HCT116 (cell line): ENCODE measurements at regions not wholly inside any gene's neighbourhood (a gene's known extent, or its start where the extent isn't known, plus 50 kb on each side); places are given as distances from the start of the nearest gene placed in this dataset.

ENCODE experiments used
- ATAC-seq: fragments of 200-7000 bp; cut with Tn5 transposase; 2 replicates; pipeline ENCODE4 v1.9.1; 2020; ENCODE audit warnings: mild to moderate bottlenecking, moderate library complexity
- BruUV-seq: library from RNA; stranded (reverse); fragments of 400-500 nt; replicated peaks from 2 replicates; lab custom pipeline; 2021; lab: Mats Ljungman, UMichigan
- CTCF ChIA-PET: fragments of 300-600 bp; sonication (Branson Sonifier 250); formaldehyde crosslinking; loops from one replicate; lab custom pipeline; 2021; ENCODE audit warnings: antibody characterized with exemption; lab: Charles Lee
- POLR2A ChIA-PET: fragments of 300-600, 350-600 bp; sonication (Branson Sonifier 250); formaldehyde crosslinking; loops from one replicate; lab custom pipeline; 2021; ENCODE audit warnings: antibody characterized with exemption; lab: Charles Lee
- RAD21 ChIA-PET, 2 experiments: fragments of 300-600 bp; sonication (Branson Sonifier 250); formaldehyde crosslinking; loops; one replicate each; lab custom pipeline; 2023; ENCODE audit warnings: low total read pairs in 2 of 2; ENCODE audit not compliant: uncharacterized antibody in 2 of 2, unreplicated experiment in 2 of 2, low non-redundant PET in 1 of 2; lab: Charles Lee
- DNase-seq: peaks from one replicate; pipeline ENCODE4 v3.0.0-alpha.2; 2010; ENCODE audit warnings: low read depth, low spot score
- H2AFZ ChIP-seq: fragments of 200-600 bp; shearing (Covaris generic), sonication (generic); 2 replicates; pipeline ENCODE4 v1.6.1; 2017; ENCODE audit warnings: low read depth, mixed run types, mixed read lengths, antibody characterized with exemption, low read length; ENCODE audit not compliant: poor library complexity, severe bottlenecking
- H3K27ac ChIP-seq: 2 replicates; pipeline ENCODE4 v1.5.1; 2012; ENCODE audit warnings: low read depth, low read length
- H3K27me3 ChIP-seq: fragments of 200-600 bp; sonication (generic); 2 replicates; pipeline ENCODE4 v1.6.1; 2016; ENCODE audit warnings: mixed run types, low read length, mixed read lengths; ENCODE audit not compliant: insufficient read depth
- H3K36me3 ChIP-seq, 2 experiments: fragments of 200-500 bp in 1 of 2; fragments of 200-600 bp in 1 of 2; sonication (Bioruptor generic) in 1 of 2; sonication (generic) in 1 of 2; 2 replicates each; pipeline versions ENCODE4 v1.5.1 to v1.6.1; 2014 to 2016; ENCODE audit warnings: low read length in 2 of 2, inconsistent platforms in 1 of 2, mixed read lengths in 1 of 2, mixed run types in 1 of 2; ENCODE audit not compliant: insufficient read depth in 2 of 2, control insufficient read depth in 1 of 2
- H3K4me1 ChIP-seq, 2 experiments: fragments of 200-600 bp in 1 of 2; sonication (generic) in 1 of 2; 2 replicates each; pipeline versions ENCODE4 v1.5.1 to v1.6.1; 2012 to 2017; ENCODE audit warnings: low read length in 2 of 2, inconsistent platforms in 1 of 2, mild to moderate bottlenecking in 1 of 2, mixed read lengths in 1 of 2, mixed run types in 1 of 2, moderate library complexity in 1 of 2; ENCODE audit not compliant: insufficient read depth in 2 of 2, control insufficient read depth in 1 of 2
- H3K4me2 ChIP-seq: fragments of 200-600 bp; sonication (generic); 2 replicates; pipeline ENCODE4 v1.6.1; 2017; ENCODE audit warnings: mixed run types, low read length, mixed read lengths
- H3K4me3 ChIP-seq, 2 experiments: fragments of 200-600 bp in 1 of 2; sonication (generic) in 1 of 2; replicated peaks in 1 of 2; 2 replicates each; pipeline ENCODE4 v1.5.1; 2011 to 2016; ENCODE audit warnings: low read length in 2 of 2, control low read depth in 1 of 2, low read depth in 1 of 2, mild to moderate bottlenecking in 1 of 2, mixed read lengths in 1 of 2, mixed run types in 1 of 2
- H3K79me2 ChIP-seq: fragments of 200-600 bp; sonication (generic); 2 replicates; pipeline ENCODE4 v1.6.1; 2017; ENCODE audit warnings: mild to moderate bottlenecking, mixed run types, low read length, moderate library complexity, mixed read lengths; ENCODE audit not compliant: insufficient read depth
- H3K9ac ChIP-seq: fragments of 200-600 bp; sonication (generic); 2 replicates; pipeline ENCODE4 v1.6.1; 2016; ENCODE audit warnings: low read length, mixed read lengths
- H3K9me2 ChIP-seq: fragments of 200-600 bp; sonication (generic), shearing (Covaris generic); 2 replicates; pipeline ENCODE4 v1.6.1; 2017; ENCODE audit warnings: mixed run types, mild to moderate bottlenecking, moderate library complexity; ENCODE audit not compliant: insufficient read depth
- H3K9me3 ChIP-seq, 2 experiments: fragments of 200-500 bp in 1 of 2; fragments of 200-600 bp in 1 of 2; sonication (Bioruptor generic) in 1 of 2; sonication (generic) in 1 of 2; 2 replicates each; pipeline ENCODE4 v1.6.1; 2014 to 2017; ENCODE audit warnings: low read length in 2 of 2, mixed read lengths in 2 of 2, inconsistent platforms in 1 of 2, low read depth in 1 of 2, mild to moderate bottlenecking in 1 of 2, mixed run types in 1 of 2, moderate library complexity in 1 of 2; ENCODE audit not compliant: control insufficient read depth in 1 of 2, insufficient read depth in 1 of 2
- H4K20me1 ChIP-seq: fragments of 200-600 bp; sonication (generic), shearing (Covaris generic); 2 replicates; pipeline ENCODE4 v1.6.1; 2017; ENCODE audit warnings: mixed run types, mild to moderate bottlenecking, moderate library complexity; ENCODE audit not compliant: insufficient read depth
- CBX3 ChIP-seq: IDR thresholded peaks from 2 replicates; pipeline ENCODE4 v1.6.1; 2012; ENCODE audit warnings: low read depth
- CTCF ChIP-seq, 3 experiments: fragments of 200-600 bp in 1 of 3; sonication (generic) in 1 of 3; IDR thresholded peaks in 2 of 3; conservative IDR thresholded peaks in 1 of 3; 2 replicates each; pipeline ENCODE4 v1.5.1; 2012 to 2017; ENCODE audit warnings: low read depth in 2 of 3, low read length in 2 of 3, antibody characterized with exemption in 1 of 3, borderline replicate concordance in 1 of 3, control low read depth in 1 of 3, mild to moderate bottlenecking in 1 of 3, mixed read lengths in 1 of 3, mixed run types in 1 of 3, moderate library complexity in 1 of 3; ENCODE audit not compliant: insufficient read depth in 1 of 3
- EZH2 ChIP-seq: fragments of 200-600 bp; sonication (generic); IDR thresholded peaks from 2 replicates; pipeline ENCODE4 v1.6.1; 2017; ENCODE audit warnings: antibody characterized with exemption, mixed run types
- FOSL1 ChIP-seq: IDR thresholded peaks from 2 replicates; pipeline ENCODE4 v1.6.1; 2012; ENCODE audit warnings: low read depth
- MAX ChIP-seq: IDR thresholded peaks from 2 replicates; pipeline ENCODE4 v1.6.1; 2012
- POLR2A ChIP-seq: IDR thresholded peaks from 2 replicates; pipeline ENCODE4 v1.7.0; 2011; ENCODE audit warnings: borderline replicate concordance; ENCODE audit not compliant: insufficient read depth, insufficient read length; ENCODE audit errors: extremely low read depth
- SIN3A ChIP-seq: IDR thresholded peaks from 2 replicates; pipeline ENCODE4 v1.6.1; 2012; ENCODE audit warnings: low read depth
- SP1 ChIP-seq: IDR thresholded peaks from 2 replicates; pipeline ENCODE4 v1.6.1; 2012; ENCODE audit warnings: low read depth
- ZBTB33 ChIP-seq: IDR thresholded peaks from 2 replicates; pipeline ENCODE4 v1.6.1; 2011; ENCODE audit warnings: mild to moderate bottlenecking, low read length, moderate library complexity; ENCODE audit not compliant: insufficient replicate concordance; ENCODE audit errors: extremely low read depth
- intact Hi-C: fragments of 100-400 bp; cut with micrococcal nuclease; formaldehyde crosslinking; loops from 2 replicates; pipeline ENCODE4 v1.10.0; 2022
- TF ChIP-seq, protein P1 (sequence below): IDR thresholded peaks from 2 replicates; pipeline ENCODE4 v1.6.1; 2012; ENCODE audit warnings: low read depth

DNA sequence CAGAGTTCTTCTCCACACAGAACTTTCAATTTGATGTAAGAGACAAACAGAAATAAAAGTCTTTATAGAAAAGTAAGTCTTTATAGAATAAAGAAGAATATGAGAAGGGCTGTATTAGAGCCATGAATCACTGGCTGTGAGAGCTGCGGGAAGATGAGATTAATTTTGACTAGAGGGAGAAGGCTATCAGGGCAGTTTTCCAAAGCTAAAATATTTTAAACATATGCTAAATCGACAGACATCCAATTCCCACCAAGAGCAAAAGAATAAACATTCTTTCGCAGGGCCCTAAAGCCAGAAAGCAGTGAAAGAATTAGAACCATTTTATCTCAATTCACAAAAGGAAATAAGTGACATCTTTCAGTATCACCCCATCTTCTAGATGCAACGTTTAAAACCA lies 208.3 kb upstream of the MAP3K1 start:
- no peak overlapping the region for H3K4me3 ChIP-seq
- no peaks in the 10 kb centered on the region for H3K79me2 ChIP-seq
- TF ChIP-seq EZH2: no peak
- TF ChIP-seq CBX3: no peak
- no peak for TF ChIP-seq SIN3A
- TF ChIP-seq POLR2A: no peak
- TF ChIP-seq ZBTB33: no peak
- TF ChIP-seq MAX: no peak
- no peak for TF ChIP-seq FOSL1
- no peak for TF ChIP-seq CTCF (IDR thresholded peaks at IDR 0.05 in 2 of 3, conservative IDR thresholded peaks at IDR 0.05 in 1 of 3; ENCODE audit: borderline replicate concordance in 1 of 3, insufficient read depth in 1 of 3, low read depth in 2 of 3, low read length in 2 of 3)
- TF ChIP-seq SP1: no peak
- TF ChIP-seq, protein P1, sequence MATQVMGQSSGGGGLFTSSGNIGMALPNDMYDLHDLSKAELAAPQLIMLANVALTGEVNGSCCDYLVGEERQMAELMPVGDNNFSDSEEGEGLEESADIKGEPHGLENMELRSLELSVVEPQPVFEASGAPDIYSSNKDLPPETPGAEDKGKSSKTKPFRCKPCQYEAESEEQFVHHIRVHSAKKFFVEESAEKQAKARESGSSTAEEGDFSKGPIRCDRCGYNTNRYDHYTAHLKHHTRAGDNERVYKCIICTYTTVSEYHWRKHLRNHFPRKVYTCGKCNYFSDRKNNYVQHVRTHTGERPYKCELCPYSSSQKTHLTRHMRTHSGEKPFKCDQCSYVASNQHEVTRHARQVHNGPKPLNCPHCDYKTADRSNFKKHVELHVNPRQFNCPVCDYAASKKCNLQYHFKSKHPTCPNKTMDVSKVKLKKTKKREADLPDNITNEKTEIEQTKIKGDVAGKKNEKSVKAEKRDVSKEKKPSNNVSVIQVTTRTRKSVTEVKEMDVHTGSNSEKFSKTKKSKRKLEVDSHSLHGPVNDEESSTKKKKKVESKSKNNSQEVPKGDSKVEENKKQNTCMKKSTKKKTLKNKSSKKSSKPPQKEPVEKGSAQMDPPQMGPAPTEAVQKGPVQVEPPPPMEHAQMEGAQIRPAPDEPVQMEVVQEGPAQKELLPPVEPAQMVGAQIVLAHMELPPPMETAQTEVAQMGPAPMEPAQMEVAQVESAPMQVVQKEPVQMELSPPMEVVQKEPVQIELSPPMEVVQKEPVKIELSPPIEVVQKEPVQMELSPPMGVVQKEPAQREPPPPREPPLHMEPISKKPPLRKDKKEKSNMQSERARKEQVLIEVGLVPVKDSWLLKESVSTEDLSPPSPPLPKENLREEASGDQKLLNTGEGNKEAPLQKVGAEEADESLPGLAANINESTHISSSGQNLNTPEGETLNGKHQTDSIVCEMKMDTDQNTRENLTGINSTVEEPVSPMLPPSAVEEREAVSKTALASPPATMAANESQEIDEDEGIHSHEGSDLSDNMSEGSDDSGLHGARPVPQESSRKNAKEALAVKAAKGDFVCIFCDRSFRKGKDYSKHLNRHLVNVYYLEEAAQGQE: no peak
- no peaks in the 10 kb centered on the region for H3K27me3 ChIP-seq
- intact Hi-C loops: no loop called here
- H3K27ac ChIP-seq: no peak overlapping the region
- no peak overlapping the region for H3K9ac ChIP-seq
- no peaks in the 10 kb centered on the region for H3K9me2 ChIP-seq
- no TSS peak for BruUV-seq
- no peak overlapping the region for H3K4me2 ChIP-seq
- CTCF ChIA-PET: no interaction called here
- ATAC-seq: no peak
- no peaks in the 10 kb centered on the region for H3K36me3 ChIP-seq
- POLR2A ChIA-PET: no interaction called here
- DNase-seq: no peak
- H2AFZ ChIP-seq: no peak overlapping the region
- RAD21 ChIA-PET: no interaction called here
- H4K20me1 ChIP-seq: no peaks in the 10 kb centered on the region
- H3K4me1 ChIP-seq: no peaks in the 10 kb centered on the region
- H3K9me3 ChIP-seq: peaks cover 0 to 5% of the 10 kb centered on the region in 2 experiments; a peak in 1 of 4 replicates
